ENCODE measurements at regions not wholly inside any gene's neighbourhood (a gene's known extent, or its start where the extent isn't known, plus 50 kb on each side); places are given as distances from the start of the nearest gene placed in this dataset.

- Histone ChIP-seq H3K4me1 (peaks cover 0 to 12% (median 0%) of the 10 kb centered on the region in 4 donors), H3K27ac (no peak overlapping the region), H3K36me3 (no peaks in the 10 kb centered on the region), H3K27me3 (no peaks in the 10 kb centered on the region), H3K4me3 (no peak overlapping the region), H3K9me3 (no peaks in the 10 kb centered on the region)
- no peak for DNase-seq
- 67 to 71% methylated on average over 6 of the region's 6 CpGs for WGBS, 2 donors
- TF ChIP-seq, protein P1, sequence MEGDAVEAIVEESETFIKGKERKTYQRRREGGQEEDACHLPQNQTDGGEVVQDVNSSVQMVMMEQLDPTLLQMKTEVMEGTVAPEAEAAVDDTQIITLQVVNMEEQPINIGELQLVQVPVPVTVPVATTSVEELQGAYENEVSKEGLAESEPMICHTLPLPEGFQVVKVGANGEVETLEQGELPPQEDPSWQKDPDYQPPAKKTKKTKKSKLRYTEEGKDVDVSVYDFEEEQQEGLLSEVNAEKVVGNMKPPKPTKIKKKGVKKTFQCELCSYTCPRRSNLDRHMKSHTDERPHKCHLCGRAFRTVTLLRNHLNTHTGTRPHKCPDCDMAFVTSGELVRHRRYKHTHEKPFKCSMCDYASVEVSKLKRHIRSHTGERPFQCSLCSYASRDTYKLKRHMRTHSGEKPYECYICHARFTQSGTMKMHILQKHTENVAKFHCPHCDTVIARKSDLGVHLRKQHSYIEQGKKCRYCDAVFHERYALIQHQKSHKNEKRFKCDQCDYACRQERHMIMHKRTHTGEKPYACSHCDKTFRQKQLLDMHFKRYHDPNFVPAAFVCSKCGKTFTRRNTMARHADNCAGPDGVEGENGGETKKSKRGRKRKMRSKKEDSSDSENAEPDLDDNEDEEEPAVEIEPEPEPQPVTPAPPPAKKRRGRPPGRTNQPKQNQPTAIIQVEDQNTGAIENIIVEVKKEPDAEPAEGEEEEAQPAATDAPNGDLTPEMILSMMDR (IDR thresholded peaks at IDR 0.05) = no peak
- intact Hi-C loops (cut with DNase I) = no loop called here
Observed at GRCh38 chr4:126969360-126970235, 663.2 kb upstream of the INTU start.

GRCh38 chr4:126973201-126973600, 659.6 kb upstream of the INTU start:
- 64 to 74% methylated on average over 1 of the region's 1 CpG for WGBS, 2 donors
- Histone ChIP-seq H3K9me3 (no peaks in the 10 kb centered on the region), H3K27me3 (no peaks in the 10 kb centered on the region), H3K36me3 (no peaks in the 10 kb centered on the region), H3K4me3 (no peak overlapping the region), H3K27ac (no peak overlapping the region), H3K4me1 (peaks cover 0 to 21% (median 5%) of the 10 kb centered on the region in 4 donors)
- DNase-seq = no peak
- intact Hi-C loops (cut with DNase I) = no loop called here
- TF ChIP-seq, protein P1 (IDR thresholded peaks at IDR 0.05) = no peak
- TF ChIP-seq POLR2A (IDR thresholded peaks at IDR 0.05) (no peak), POLR2AphosphoS5 (IDR thresholded peaks at IDR 0.05) (no peak), EP300 (IDR thresholded peaks at IDR 0.05) (no peak)

- Histone ChIP-seq H3K36me3 (no peaks in the 10 kb centered on the region), H3K27me3 (no peaks in the 10 kb centered on the region), H3K27ac (peak overlapping the region in 1 of 4 donors; percentile 23), H3K9me3 (no peaks in the 10 kb centered on the region), H3K4me1 (peaks cover 0 to 11% (median 4%) of the 10 kb centered on the region in 4 donors), H3K4me3 (no peak overlapping the region)
- intact Hi-C loops (cut with DNase I) = no loop called here
- TF ChIP-seq EP300 (IDR thresholded peaks at IDR 0.05) (no peak), POLR2A (IDR thresholded peaks at IDR 0.05) (no peak), POLR2AphosphoS5 (IDR thresholded peaks at IDR 0.05) (no peak)
- TF ChIP-seq, protein P1 (IDR thresholded peaks at IDR 0.05) = no peak
- WGBS, 2 donors = 57 to 59% methylated on average over 5 of the region's 5 CpGs
- DNase-seq = no peak
Observed at GRCh38 chr4:126976850-126977632, 655.7 kb upstream of the INTU start.

DNA sequence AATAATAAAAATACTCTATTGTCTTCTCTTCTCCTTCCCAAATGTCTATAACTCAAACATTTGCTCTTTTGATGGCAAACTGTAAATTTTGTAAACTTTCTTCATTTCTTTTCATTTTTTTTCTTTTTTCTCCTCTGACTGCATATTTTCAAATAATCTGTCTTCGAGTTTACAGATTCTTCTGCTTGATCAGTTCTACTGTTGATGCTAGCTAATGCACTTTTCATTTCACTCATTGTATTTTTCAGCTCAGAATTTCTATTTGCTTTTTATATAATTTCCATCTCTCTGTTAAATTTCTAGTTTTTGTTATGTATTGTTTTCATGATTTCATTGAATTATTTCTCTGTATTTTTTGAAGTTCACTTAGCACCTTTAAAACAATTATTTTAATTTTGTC, 646.8 kb upstream of the INTU start:
- no peaks in the 10 kb centered on the region for H3K36me3 ChIP-seq
- no peak overlapping the region for H3K27ac ChIP-seq
- 70 to 82% methylated on average over 1 of the region's 1 CpG for WGBS, 2 donors
- H3K4me1 ChIP-seq = no peaks in the 10 kb centered on the region
- no peak overlapping the region for H3K4me3 ChIP-seq
- no peak for DNase-seq
- TF ChIP-seq POLR2A (IDR thresholded peaks at IDR 0.05) = no peak
- no peak for TF ChIP-seq EP300 (IDR thresholded peaks at IDR 0.05)
- TF ChIP-seq, protein P1 (IDR thresholded peaks at IDR 0.05) = no peak
- no peak for TF ChIP-seq POLR2AphosphoS5 (IDR thresholded peaks at IDR 0.05)
- H3K27me3 ChIP-seq = no peaks in the 10 kb centered on the region
- intact Hi-C loops (cut with DNase I) = no loop called here
- H3K9me3 ChIP-seq = peaks cover 0 to 7% (median 3%) of the 10 kb centered on the region in 4 donors
